Urinary bladder (tissue), 3 donors: ENCODE measurements at regions not wholly inside any gene's neighbourhood (a gene's known extent, or its start where the extent isn't known, plus 50 kb on each side); places are given as distances from the start of the nearest gene placed in this dataset.

Experiments used
- DNase-seq: peaks from one replicate; pipeline ENCODE4 v3.0.0-alpha.2; 2015; ENCODE audit errors: extremely low spot score
- H3K27ac ChIP-seq: one replicate; pipeline ENCODE4 v1.5.1; 2013; ENCODE audit warnings: low read depth, mild to moderate bottlenecking, moderate library complexity
- H3K36me3 ChIP-seq: one replicate; pipeline ENCODE4 v1.6.1; 2013; ENCODE audit warnings: mild to moderate bottlenecking, moderate library complexity; ENCODE audit not compliant: insufficient read depth
- H3K4me1 ChIP-seq: one replicate; pipeline ENCODE4 v1.6.1; 2013; ENCODE audit warnings: mild to moderate bottlenecking, moderate library complexity; ENCODE audit not compliant: insufficient read depth
- H3K4me3 ChIP-seq: one replicate; pipeline ENCODE4 v1.5.1; 2013; ENCODE audit warnings: low read depth, low read length
- WGBS: extraction: QIAGEN DNeasy Blood & Tissue Kit; methylation state at CpG from one replicate; pipeline ENCODE4 v1.1.7; 2013; 5-methylcytosine and 5-hydroxymethylcytosine counted together
- donor health status: healthy with polysubstance abuse.
- donor health status: healthy.

DNA sequence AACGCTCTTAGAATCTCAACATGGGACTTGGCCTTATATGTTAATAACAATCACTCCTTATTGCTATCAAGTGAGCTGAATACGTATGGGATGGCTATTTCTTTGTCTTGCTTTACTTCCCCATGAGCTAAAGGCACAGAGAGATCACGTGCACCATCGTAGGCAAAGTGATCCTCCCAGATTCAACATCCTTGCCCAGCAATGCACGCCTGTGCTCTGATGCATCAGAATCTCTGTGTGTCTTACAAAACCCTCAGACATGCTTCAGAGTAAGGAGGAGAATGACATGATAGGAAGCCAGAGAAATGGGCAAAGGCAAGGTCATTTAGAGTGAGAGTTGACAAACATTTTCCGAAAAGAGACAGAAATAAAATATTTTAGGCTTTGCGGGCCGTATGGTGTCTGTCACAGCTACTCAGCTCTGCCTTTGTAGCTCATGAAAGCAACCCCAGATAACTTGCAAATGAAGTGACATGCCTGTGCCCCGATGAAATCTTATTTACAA, 277.6 kb upstream of the CDH4 start:
- Histone ChIP-seq H3K36me3 (no peaks in the 10 kb centered on the region), H3K4me1 (no peaks in the 10 kb centered on the region), H3K4me3 (no peak overlapping the region), H3K27ac (no peak overlapping the region)
- no peak for DNase-seq
- WGBS, result 64% methylated on average over 9 of the region's 9 CpGs

DNA sequence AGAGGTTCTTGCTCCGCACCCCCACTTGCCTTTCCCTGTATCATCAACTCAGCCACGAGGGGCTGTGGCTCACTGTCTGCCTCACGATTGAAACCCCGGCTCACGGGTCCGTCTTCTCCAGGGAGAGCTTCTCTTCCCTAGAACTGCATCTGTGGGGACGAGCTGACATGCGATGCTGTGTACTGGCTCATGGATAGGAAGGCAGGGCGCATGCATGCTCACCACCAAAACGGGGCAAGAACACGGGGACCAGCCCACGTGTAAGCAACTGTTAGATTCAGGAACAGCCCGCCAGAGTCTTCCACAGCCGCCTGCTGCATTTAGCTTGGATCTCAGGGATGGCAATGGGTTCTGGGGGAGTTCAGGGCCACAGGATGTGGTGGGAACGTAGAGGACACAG, 275.9 kb upstream of the CDH4 start:
- WGBS, result 84% methylated on average over 15 of the region's 15 CpGs
- Histone ChIP-seq H3K4me3 (no peak overlapping the region), H3K27ac (no peak overlapping the region), H3K4me1 (no peaks in the 10 kb centered on the region), H3K36me3 (no peaks in the 10 kb centered on the region)
- DNase-seq, result no peak

- 60% methylated on average over 4 of the region's 4 CpGs for WGBS
Observed at GRCh38 chr20:60976913-60977312, 275.1 kb upstream of the CDH4 start.

GRCh38 chr20:60977901-60978300, 274.2 kb upstream of the CDH4 start:
- DNase-seq, result no peak
- Histone ChIP-seq H3K36me3 (no peaks in the 10 kb centered on the region), H3K4me1 (no peaks in the 10 kb centered on the region), H3K27ac (no peak overlapping the region), H3K4me3 (no peak overlapping the region)
- 51% methylated on average over 7 of the region's 7 CpGs for WGBS

More at GRCh38 chr20:60976913-60977312, 275.1 kb upstream of the CDH4 start:
- H3K27ac ChIP-seq, result no peak overlapping the region
- DNase-seq, result no peak
- no peak overlapping the region for H3K4me3 ChIP-seq
- H3K36me3 ChIP-seq, result no peaks in the 10 kb centered on the region
- no peaks in the 10 kb centered on the region for H3K4me1 ChIP-seq

DNA sequence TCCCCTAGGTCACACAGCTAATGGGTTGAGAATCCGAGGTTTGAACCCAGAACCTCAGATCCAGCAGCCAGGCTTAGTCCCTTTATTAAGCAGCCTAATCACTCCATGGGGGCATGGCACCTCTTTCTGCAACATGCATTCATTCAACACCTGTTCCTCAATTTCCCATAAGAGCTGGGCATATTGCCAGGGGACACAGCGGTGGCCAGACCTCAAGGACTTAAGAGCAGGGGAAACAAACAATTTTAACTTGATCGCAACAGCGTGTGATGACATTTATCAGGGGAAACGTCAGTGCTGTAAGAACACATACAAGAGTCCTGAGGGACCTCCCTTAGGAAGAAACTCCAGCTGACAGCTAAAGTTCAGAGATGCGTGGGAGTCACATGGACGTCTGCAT, 267.4 kb upstream of the CDH4 start:
- Histone ChIP-seq H3K4me3 (no peak overlapping the region), H3K4me1 (no peaks in the 10 kb centered on the region), H3K27ac (no peak overlapping the region), H3K36me3 (no peaks in the 10 kb centered on the region)
- 68% methylated on average over 7 of the region's 7 CpGs for WGBS
- no peak for DNase-seq

GRCh38 chr20:60986506-60987156, 265.4 kb upstream of the CDH4 start:
- Histone ChIP-seq H3K36me3 (no peaks in the 10 kb centered on the region), H3K27ac (no peak overlapping the region), H3K4me1 (no peaks in the 10 kb centered on the region), H3K4me3 (no peak overlapping the region)
- WGBS, result 79% methylated on average over 12 of the region's 12 CpGs
- DNase-seq, result no peak

- no peak overlapping the region for H3K27ac ChIP-seq
- 32% methylated on average over 10 of the region's 10 CpGs for WGBS
Observed at GRCh38 chr20:60990061-60990460, 262.0 kb upstream of the CDH4 start.

DNA sequence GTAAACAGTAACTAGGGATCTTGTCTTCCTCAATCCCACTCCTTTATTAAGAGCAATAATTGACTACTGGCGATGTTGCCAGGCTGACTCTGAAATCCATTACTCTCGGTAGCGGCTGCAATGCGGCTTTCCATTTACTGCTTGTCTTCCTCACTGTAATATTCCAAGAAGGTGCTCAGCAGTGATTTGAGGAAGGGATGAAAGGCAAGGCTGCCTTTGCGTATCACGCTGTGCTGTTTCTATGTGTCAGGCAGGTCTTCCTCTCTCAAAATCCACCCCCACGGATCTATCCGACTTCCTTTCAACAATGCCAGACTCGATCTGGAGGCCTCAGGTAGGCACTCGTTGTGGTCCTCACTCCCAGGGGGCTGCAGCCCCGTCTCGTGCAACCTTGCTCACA, 261.4 kb upstream of the CDH4 start:
- WGBS, result 37% methylated on average over 12 of the region's 12 CpGs
- H3K4me1 ChIP-seq, result no peaks in the 10 kb centered on the region

More at GRCh38 chr20:60990061-60990460, 262.0 kb upstream of the CDH4 start:
- no peaks in the 10 kb centered on the region for H3K4me1 ChIP-seq
- H3K36me3 ChIP-seq, result no peaks in the 10 kb centered on the region
- DNase-seq, result no peak
- H3K4me3 ChIP-seq, result no peak overlapping the region

GRCh38 chr20:60993433-60994044, 258.5 kb upstream of the CDH4 start:
- DNase-seq, result no peak
- no peaks in the 10 kb centered on the region for H3K36me3 ChIP-seq
- H3K27ac ChIP-seq, result no peak overlapping the region
- H3K4me1 ChIP-seq, result no peaks in the 10 kb centered on the region
- WGBS, result 73% methylated on average over 9 of the region's 9 CpGs
- H3K4me3 ChIP-seq, result no peak overlapping the region

More for the DNA sequence above, 261.4 kb upstream of the CDH4 start:
- Histone ChIP-seq H3K27ac (no peak overlapping the region), H3K4me3 (no peak overlapping the region), H3K36me3 (no peaks in the 10 kb centered on the region)
- no peak for DNase-seq

DNA sequence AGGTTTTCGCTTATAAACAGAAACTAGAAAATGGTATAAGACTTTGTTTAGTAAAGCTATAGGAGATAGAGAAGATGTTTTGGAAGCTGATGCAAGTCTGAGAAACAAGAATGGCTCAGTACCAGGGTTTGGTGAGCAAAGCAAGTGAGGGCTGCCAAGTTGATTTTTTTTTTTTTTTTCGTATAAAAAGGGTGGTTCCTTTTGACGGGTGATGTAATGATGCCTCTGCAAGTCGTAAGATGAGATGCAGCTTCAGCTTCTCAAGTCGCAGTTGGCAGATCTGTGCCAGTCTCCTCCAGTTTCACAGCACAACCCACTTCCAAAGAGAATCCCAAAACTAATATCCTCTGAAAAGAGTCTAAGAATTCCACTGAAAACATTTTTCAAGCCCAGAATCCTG, 252.8 kb upstream of the CDH4 start:
- H3K27ac ChIP-seq, result no peak overlapping the region
- no peaks in the 10 kb centered on the region for H3K4me1 ChIP-seq
- WGBS, result 58% methylated on average over 5 of the region's 5 CpGs
- no peak overlapping the region for H3K4me3 ChIP-seq
- no peaks in the 10 kb centered on the region for H3K36me3 ChIP-seq
- no peak for DNase-seq

DNA sequence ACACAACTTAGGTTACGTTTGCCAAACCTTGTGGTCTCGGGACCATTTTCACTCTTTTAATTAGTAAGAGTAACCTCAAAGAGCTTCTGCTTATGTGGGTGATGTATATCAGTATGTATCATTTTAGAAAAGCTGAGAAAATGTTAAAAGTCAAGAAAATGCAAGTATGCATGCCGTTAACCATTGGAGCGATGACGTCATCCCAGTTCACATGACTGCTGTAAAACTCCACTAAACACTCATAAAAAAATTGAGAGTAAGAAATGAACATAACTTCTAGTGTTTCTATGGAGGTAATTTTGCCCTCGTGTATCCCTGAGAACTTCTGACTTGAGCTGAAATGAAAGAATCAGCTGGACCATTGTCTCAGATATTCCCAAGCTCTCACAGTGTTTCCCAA, 250.0 kb upstream of the CDH4 start:
- DNase-seq, result no peak
- Histone ChIP-seq H3K4me1 (no peaks in the 10 kb centered on the region), H3K27ac (no peak overlapping the region), H3K36me3 (no peaks in the 10 kb centered on the region), H3K4me3 (no peak overlapping the region)
- WGBS, result 58% methylated on average over 6 of the region's 6 CpGs

- H3K4me1 ChIP-seq, result no peaks in the 10 kb centered on the region
- 26% methylated on average over 5 of the region's 5 CpGs for WGBS
- H3K36me3 ChIP-seq, result no peaks in the 10 kb centered on the region
- no peak overlapping the region for H3K4me3 ChIP-seq
- no peak for DNase-seq
- H3K27ac ChIP-seq, result no peak overlapping the region
Observed at GRCh38 chr20:61014491-61014890, 237.6 kb upstream of the CDH4 start.

- no peak for DNase-seq
- H3K36me3 ChIP-seq, result no peaks in the 10 kb centered on the region
- H3K4me3 ChIP-seq, result no peak overlapping the region
- 71% methylated on average over 6 of the region's 6 CpGs for WGBS
- H3K4me1 ChIP-seq, result no peaks in the 10 kb centered on the region
- H3K27ac ChIP-seq, result no peak overlapping the region
Observed at GRCh38 chr20:61015602-61016001, 236.5 kb upstream of the CDH4 start.

- H3K4me3 ChIP-seq, result no peak overlapping the region
- no peaks in the 10 kb centered on the region for H3K36me3 ChIP-seq
- WGBS, result 93% methylated on average over 14 of the region's 14 CpGs
- DNase-seq, result no peak
- no peaks in the 10 kb centered on the region for H3K4me1 ChIP-seq
- no peak overlapping the region for H3K27ac ChIP-seq
Observed at GRCh38 chr20:61019322-61019721, 232.7 kb upstream of the CDH4 start.
